Stomach (tissue), 8 donors: ENCODE measurements at regions not wholly inside any gene's neighbourhood (a gene's known extent, or its start where the extent isn't known, plus 50 kb on each side); places are given as distances from the start of the nearest gene placed in this dataset.

Experiments used
- DNase-seq, 2 donors: peaks; one replicate each; pipeline versions ENCODE4 v3.0.0 to v3.0.0-alpha.2; 2013 to 2019
- H3K27ac ChIP-seq, 5 donors: fragments of 200-600 bp in 4 of 5; sonication (generic) in 4 of 5; one replicate each; pipeline ENCODE4 v1.5.1; 2013 to 2019; ENCODE audit warnings: mild to moderate bottlenecking in 1 of 5, moderate library complexity in 1 of 5
- H3K27me3 ChIP-seq, 3 donors: fragments of 200-600 bp; sonication (generic); one replicate each; pipeline ENCODE4 v1.5.1; 2017 to 2019; ENCODE audit warnings: mixed run types in 1 of 3
- H3K36me3 ChIP-seq, 4 donors: fragments of 200-600 bp; sonication (generic); 1 replicate in 3 of 4; 2 replicates in 1 of 4; pipeline ENCODE4 v1.5.1; 2016 to 2019
- H3K4me1 ChIP-seq, 4 donors: fragments of 200-600 bp; sonication (generic); one replicate each; pipeline ENCODE4 v1.5.1; 2016 to 2019
- H3K4me3 ChIP-seq, 4 donors: fragments of 200-600 bp; sonication (generic) in 3 of 4; one replicate each; pipeline ENCODE4 v1.5.1; 2016 to 2019; ENCODE audit warnings: mild to moderate bottlenecking in 1 of 4
- H3K9me3 ChIP-seq, 4 donors: fragments of 200-600 bp; sonication (generic); one replicate each; pipeline ENCODE4 v1.5.1; 2016 to 2019
- CTCF ChIP-seq, 7 experiments: fragments of 450-650 bp in 4 of 7; fragments of 200-600 bp in 3 of 7; sonication (generic) in 3 of 7; IDR thresholded peaks; one replicate each; pipeline ENCODE4 v1.5.1; 2016 to 2019; ENCODE audit warnings: antibody characterized with exemption in 7 of 7, control low read depth in 2 of 7, mild to moderate bottlenecking in 1 of 7
- EP300 ChIP-seq: sonication (generic); formaldehyde crosslinking; IDR thresholded peaks from one replicate; pipeline ENCODE4 v1.6.1; 2017; ENCODE audit warnings: antibody characterized with exemption
- POLR2A ChIP-seq, 4 donors: fragments of 450-650 bp; IDR thresholded peaks; one replicate each; pipeline ENCODE4 v1.6.1; 2016; ENCODE audit warnings: antibody characterized with exemption in 4 of 4, control low read depth in 2 of 4, mild to moderate bottlenecking in 1 of 4, moderate library complexity in 1 of 4
- POLR2AphosphoS5 ChIP-seq, 3 donors: sonication (generic); formaldehyde crosslinking; IDR thresholded peaks; one replicate each; pipeline ENCODE4 v1.6.1; 2016; ENCODE audit warnings: antibody characterized with exemption in 3 of 3
- WGBS, 5 donors: extraction: QIAGEN DNeasy Blood & Tissue Kit in 3 of 5; methylation state at CpG; one replicate each; pipeline versions ENCODE4 v1.1.5 to v1.1.7; 2013 to 2018; 5-methylcytosine and 5-hydroxymethylcytosine counted together
- intact Hi-C: fragments of 100-400 bp; cut with DNase I; formaldehyde crosslinking; loops from one replicate; pipeline ENCODE4 v1.15.1; 2023; ENCODE audit warnings: low total_unique reads
- donor health status: healthy with polysubstance abuse.
- donor health status: Bipolar disorder and iron deficiency.
- donor health status: healthy.

GRCh38 chr1:228852511-228853088 lies 117.3 kb downstream of the RHOU start:
- no peak overlapping the region for H3K27ac ChIP-seq
- intact Hi-C loops: no loop called here
- TF ChIP-seq CTCF (IDR thresholded peaks at IDR 0.05) (no peak), EP300 (no peak), POLR2AphosphoS5 (IDR thresholded peaks at IDR 0.05) (no peak), POLR2A (IDR thresholded peaks at IDR 0.05) (no peak)
- no peak overlapping the region for H3K4me3 ChIP-seq
- H3K36me3 ChIP-seq: no peaks in the 10 kb centered on the region
- DNase-seq: no peak
- peaks cover 7 to 33% (median 26%) of the 10 kb centered on the region in 4 donors for H3K4me1 ChIP-seq
- WGBS, 5 donors: 90 to 98% (median 95%) methylated on average over 3 of the region's 3 CpGs
- no peaks in the 10 kb centered on the region for H3K27me3 ChIP-seq
- no peaks in the 10 kb centered on the region for H3K9me3 ChIP-seq

GRCh38 chr1:228853191-228853590 lies 117.9 kb downstream of the RHOU start:
- no peak for DNase-seq
- 86 to 95% (median 92%) methylated on average over 2 of the region's 2 CpGs for WGBS, 5 donors
- H3K4me3 ChIP-seq: no peak overlapping the region
- no peaks in the 10 kb centered on the region for H3K27me3 ChIP-seq
- H3K4me1 ChIP-seq: peaks cover 7 to 31% (median 26%) of the 10 kb centered on the region in 4 donors
- intact Hi-C loops: no loop called here
- no peaks in the 10 kb centered on the region for H3K36me3 ChIP-seq
- peak overlapping the region in 1 of 5 donors; percentile 27 for H3K27ac ChIP-seq
- H3K9me3 ChIP-seq: no peaks in the 10 kb centered on the region
- no peak for TF ChIP-seq POLR2AphosphoS5 (IDR thresholded peaks at IDR 0.05)
- no peak for TF ChIP-seq EP300
- no peak for TF ChIP-seq POLR2A (IDR thresholded peaks at IDR 0.05)
- no peak for TF ChIP-seq CTCF (IDR thresholded peaks at IDR 0.05)

GRCh38 chr1:228853637-228854036 lies 118.4 kb downstream of the RHOU start:
- Histone ChIP-seq H3K36me3 (no peaks in the 10 kb centered on the region), H3K4me1 (peaks cover 7 to 27% (median 23%) of the 10 kb centered on the region in 4 donors), H3K4me3 (no peak overlapping the region), H3K27ac (peak overlapping the region in 1 of 5 donors; percentile 27), H3K27me3 (no peaks in the 10 kb centered on the region), H3K9me3 (no peaks in the 10 kb centered on the region)
- intact Hi-C loops: no loop called here
- no peak for DNase-seq
- no peak for TF ChIP-seq CTCF (IDR thresholded peaks at IDR 0.05)
- no peak for TF ChIP-seq POLR2AphosphoS5 (IDR thresholded peaks at IDR 0.05)
- TF ChIP-seq POLR2A (IDR thresholded peaks at IDR 0.05): no peak
- no peak for TF ChIP-seq EP300
- 38 to 75% (median 45%) methylated on average over 1 of the region's 1 CpG for WGBS, 5 donors

- whole genome bisulfite sequencing, 5 donors: 94 to 97% (median 96%) methylated on average over 3 of the region's 3 CpGs
- no peaks in the 10 kb centered on the region for H3K36me3 ChIP-seq
- H3K4me1 ChIP-seq: peaks cover 0 to 17% (median 12%) of the 10 kb centered on the region in 4 donors
- DNase-seq: no peak
- no peaks in the 10 kb centered on the region for H3K9me3 ChIP-seq
- TF ChIP-seq EP300 (no peak), POLR2A (IDR thresholded peaks at IDR 0.05) (no peak), POLR2AphosphoS5 (IDR thresholded peaks at IDR 0.05) (no peak), CTCF (IDR thresholded peaks at IDR 0.05) (no peak)
- no peaks in the 10 kb centered on the region for H3K27me3 ChIP-seq
- intact Hi-C loops: no loop called here
- no peak overlapping the region for H3K27ac ChIP-seq
- H3K4me3 ChIP-seq: no peak overlapping the region
These were observed 119.6 kb downstream of the RHOU start for GRCh38 chr1:228854907-228855306.
